HG03558 (cell line): ENCODE measurements at regions not wholly inside any gene's neighbourhood (a gene's known extent, or its start where the extent isn't known, plus 50 kb on each side); places are given as distances from the start of the nearest gene placed in this dataset.

Experiments
- ATAC-seq: cut with Tn5 transposase; IDR thresholded peaks from one replicate; pipeline ENCODE4 v1.9.1; 2021; ENCODE audit warnings: moderate number of reproducible peaks; ENCODE audit not compliant: unreplicated experiment; ENCODE audit errors: extremely low read depth

GRCh38 chr13:78370231-78370630, 233.1 kb downstream of the POU4F1 start:
- ATAC-seq = no peak

GRCh38 chr13:78364711-78365110, 238.6 kb downstream of the POU4F1 start:
- no peak for ATAC-seq

GRCh38 chr13:78341032-78341431, 262.3 kb downstream of the POU4F1 start:
- ATAC-seq = peak; percentile 83

- no peak for ATAC-seq
These were observed 263.4 kb downstream of the POU4F1 start for GRCh38 chr13:78339927-78340326.

- no peak for ATAC-seq
These were observed 269.3 kb downstream of the POU4F1 start for GRCh38 chr13:78334059-78334458.

- no peak for ATAC-seq
These were observed 276.7 kb downstream of the POU4F1 start for GRCh38 chr13:78326633-78327032.

GRCh38 chr13:78325585-78325984, 277.8 kb downstream of the POU4F1 start:
- no peak for ATAC-seq

- ATAC-seq = no peak
These were observed 279.5 kb downstream of the POU4F1 start for GRCh38 chr13:78323848-78324247.

GRCh38 chr13:78323040-78323439, 280.3 kb downstream of the POU4F1 start:
- ATAC-seq = no peak

GRCh38 chr13:78319101-78319627, 284.2 kb downstream of the POU4F1 start:
- no peak for ATAC-seq

GRCh38 chr13:78317030-78317429, 286.3 kb downstream of the POU4F1 start:
- no peak for ATAC-seq

GRCh38 chr13:78309497-78310180, 293.7 kb downstream of the POU4F1 start:
- peak; percentile 50 for ATAC-seq

- no peak for ATAC-seq
These were observed 296.7 kb downstream of the POU4F1 start for GRCh38 chr13:78306519-78307206.

GRCh38 chr13:78305171-78305570, 298.2 kb downstream of the POU4F1 start:
- no peak for ATAC-seq

GRCh38 chr13:78299832-78300623, 303.3 kb downstream of the POU4F1 start:
- ATAC-seq = peak; percentile 60

- ATAC-seq = no peak
These were observed 304.7 kb downstream of the POU4F1 start for GRCh38 chr13:78298657-78299056.

GRCh38 chr13:78286748-78287147, 316.6 kb downstream of the POU4F1 start:
- no peak for ATAC-seq

GRCh38 chr13:78265098-78265497, 338.3 kb downstream of the POU4F1 start:
- ATAC-seq = no peak

GRCh38 chr13:78258304-78258703, 339.7 kb upstream of the EDNRB start:
- ATAC-seq = no peak

- ATAC-seq = no peak
These were observed 337.9 kb upstream of the EDNRB start for GRCh38 chr13:78256484-78256883.

GRCh38 chr13:78254113-78254512, 335.5 kb upstream of the EDNRB start:
- ATAC-seq = no peak
